ENCODE measurements at regions not wholly inside any gene's neighbourhood (a gene's known extent, or its start where the extent isn't known, plus 50 kb on each side); places are given as distances from the start of the nearest gene placed in this dataset.
A peak's percentile ranks its signal among the peaks of the same experiment; 100 is the strongest.

DNA sequence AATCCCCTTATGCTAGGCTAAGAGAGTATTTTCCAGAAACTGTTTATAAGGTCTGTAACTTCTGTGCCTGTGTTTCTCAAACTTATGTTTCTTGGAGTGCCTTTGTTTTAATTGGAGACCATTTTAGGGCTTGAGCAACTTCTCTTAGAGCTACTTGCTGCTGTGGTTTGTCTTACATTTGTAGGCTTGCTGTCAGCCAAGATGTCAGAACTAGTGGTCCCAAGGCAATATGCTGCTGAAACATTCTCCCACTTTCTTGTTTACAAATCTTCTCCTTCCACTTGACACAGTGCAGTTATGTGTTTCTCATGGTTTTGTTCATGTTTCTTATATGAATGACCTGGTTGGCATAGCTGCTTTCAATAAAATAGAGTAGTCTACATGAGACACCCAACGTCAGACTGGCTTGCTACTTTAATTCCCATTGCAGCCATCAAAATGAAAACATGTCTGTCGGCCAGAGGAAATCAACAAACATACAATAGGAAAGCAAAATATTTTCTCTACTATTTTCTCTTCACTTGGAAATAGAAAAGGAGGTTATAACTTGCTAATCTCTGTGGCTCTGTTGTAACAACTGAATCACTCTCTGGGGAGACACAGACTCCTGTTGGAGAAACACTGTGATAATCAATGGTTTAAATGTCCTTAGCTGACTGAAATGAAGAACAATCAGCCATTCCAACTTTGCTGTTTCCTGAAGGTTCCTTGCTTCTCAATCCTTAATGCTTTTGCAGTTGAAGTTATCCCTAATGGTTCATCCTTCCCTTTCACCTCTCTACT is 426.4 kb downstream of the PDGFC start:
- Histone ChIP-seq H3K27ac (peak overlapping the region; percentile 57 to 85), H3K4me3 (peak overlapping the region; percentile 9)
- no peak for DNase-seq (ENCODE audit: low spot score)
- TF ChIP-seq, protein P1, sequence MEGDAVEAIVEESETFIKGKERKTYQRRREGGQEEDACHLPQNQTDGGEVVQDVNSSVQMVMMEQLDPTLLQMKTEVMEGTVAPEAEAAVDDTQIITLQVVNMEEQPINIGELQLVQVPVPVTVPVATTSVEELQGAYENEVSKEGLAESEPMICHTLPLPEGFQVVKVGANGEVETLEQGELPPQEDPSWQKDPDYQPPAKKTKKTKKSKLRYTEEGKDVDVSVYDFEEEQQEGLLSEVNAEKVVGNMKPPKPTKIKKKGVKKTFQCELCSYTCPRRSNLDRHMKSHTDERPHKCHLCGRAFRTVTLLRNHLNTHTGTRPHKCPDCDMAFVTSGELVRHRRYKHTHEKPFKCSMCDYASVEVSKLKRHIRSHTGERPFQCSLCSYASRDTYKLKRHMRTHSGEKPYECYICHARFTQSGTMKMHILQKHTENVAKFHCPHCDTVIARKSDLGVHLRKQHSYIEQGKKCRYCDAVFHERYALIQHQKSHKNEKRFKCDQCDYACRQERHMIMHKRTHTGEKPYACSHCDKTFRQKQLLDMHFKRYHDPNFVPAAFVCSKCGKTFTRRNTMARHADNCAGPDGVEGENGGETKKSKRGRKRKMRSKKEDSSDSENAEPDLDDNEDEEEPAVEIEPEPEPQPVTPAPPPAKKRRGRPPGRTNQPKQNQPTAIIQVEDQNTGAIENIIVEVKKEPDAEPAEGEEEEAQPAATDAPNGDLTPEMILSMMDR (IDR thresholded peaks at IDR 0.05): no peak

DNA sequence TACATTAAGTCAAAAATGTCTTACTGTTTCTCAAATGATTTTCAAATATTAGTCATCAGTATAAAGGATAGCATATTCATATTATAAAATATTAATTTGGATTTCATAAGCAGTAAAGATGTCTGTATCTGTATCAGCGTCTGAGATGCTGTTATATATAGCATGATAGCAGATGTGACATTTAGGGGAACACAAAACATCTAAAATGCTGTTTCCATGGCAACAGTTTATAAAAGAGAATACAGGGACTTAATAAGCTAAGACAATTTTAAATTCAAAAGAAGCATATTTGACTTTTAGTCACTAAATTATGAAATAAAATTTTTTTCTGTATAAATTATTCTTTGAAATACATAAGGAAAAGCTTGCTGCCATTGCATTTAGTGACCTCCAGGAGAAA is 432.2 kb downstream of the PDGFC start:
- Histone ChIP-seq H3K4me3 (no peak overlapping the region), H3K27ac (no peak overlapping the region)
- DNase-seq (ENCODE audit: low spot score): no peak
- TF ChIP-seq, protein P1 (IDR thresholded peaks at IDR 0.05): no peak

DNA sequence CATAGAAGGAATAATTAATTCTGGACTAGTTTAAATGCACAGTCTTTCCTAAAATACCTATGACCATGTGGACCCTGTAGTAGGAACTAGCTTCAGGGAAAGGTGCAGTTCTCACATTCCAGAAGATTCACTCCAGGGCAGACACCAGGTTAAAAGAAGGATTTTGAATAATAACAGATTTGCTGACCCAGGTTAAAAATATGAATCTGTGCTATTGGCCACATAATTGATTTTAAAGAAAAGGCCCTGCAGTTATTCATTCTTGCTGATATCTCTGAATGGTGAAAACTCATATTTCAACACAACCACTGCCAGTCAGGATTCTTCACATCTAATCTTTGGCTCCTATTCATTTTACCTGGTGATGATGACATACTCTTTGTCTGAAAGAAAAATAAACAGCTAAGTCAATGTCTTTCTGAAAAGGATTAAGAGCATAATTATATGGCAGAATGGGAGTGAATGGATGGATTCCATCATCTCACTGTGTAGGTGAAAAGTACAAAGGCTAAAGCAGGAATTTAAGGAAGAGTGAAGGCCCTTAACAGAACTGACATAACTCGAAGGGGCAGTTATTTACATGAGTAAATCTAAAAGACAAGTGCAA is 432.8 kb downstream of the PDGFC start:
- no peak for DNase-seq (ENCODE audit: low spot score)
- no peak overlapping the region for H3K27ac ChIP-seq

DNA sequence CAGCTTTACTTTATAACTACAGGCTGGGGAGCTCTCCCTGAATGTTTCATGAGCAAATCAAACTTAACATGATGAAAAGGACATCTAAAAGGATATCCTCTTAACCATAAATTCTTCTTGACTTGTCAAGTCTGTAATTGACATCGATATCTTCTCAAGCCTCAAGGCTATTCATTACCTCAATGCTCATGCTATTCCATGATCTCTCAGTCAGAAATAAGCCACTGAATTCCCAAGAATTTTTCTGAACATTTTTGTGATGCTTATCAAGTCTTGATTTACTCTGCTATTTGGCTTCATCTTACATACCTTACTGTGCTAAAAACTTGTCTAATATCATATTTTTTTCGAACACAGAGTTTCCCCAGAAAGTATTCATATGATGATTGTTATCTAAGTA is 433.4 kb downstream of the PDGFC start:
- no peak for DNase-seq (ENCODE audit: low spot score)

More for the DNA sequence above, 432.8 kb downstream of the PDGFC start:
- H3K4me3 ChIP-seq: no peak overlapping the region
- TF ChIP-seq, protein P1 (IDR thresholded peaks at IDR 0.05): no peak

DNA sequence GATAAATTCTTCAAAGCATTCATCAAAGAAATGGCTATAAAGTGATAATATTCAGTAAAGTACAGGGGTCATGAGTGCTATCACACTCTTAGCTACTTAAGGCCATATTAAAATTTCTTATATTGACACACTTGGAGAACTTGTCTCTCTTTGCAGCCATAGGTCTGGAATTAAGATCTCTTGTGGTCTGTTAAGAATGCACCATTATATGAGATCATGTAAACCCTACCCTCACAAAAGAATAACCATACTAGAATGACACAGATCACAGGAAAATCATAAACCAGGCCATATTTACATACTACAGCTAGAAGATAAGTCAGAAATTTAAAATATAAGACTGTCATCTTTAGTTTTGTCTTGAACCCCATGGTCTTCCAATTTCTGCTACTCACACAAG is 434.3 kb downstream of the PDGFC start:
- no peak overlapping the region for H3K27ac ChIP-seq
- TF ChIP-seq, protein P1 (IDR thresholded peaks at IDR 0.05): no peak
- no peak for DNase-seq (ENCODE audit: low spot score)
- no peak overlapping the region for H3K4me3 ChIP-seq

More for the DNA sequence above, 433.4 kb downstream of the PDGFC start:
- TF ChIP-seq, protein P1 (IDR thresholded peaks at IDR 0.05): no peak
- H3K4me3 ChIP-seq: no peak overlapping the region
- no peak overlapping the region for H3K27ac ChIP-seq

DNA sequence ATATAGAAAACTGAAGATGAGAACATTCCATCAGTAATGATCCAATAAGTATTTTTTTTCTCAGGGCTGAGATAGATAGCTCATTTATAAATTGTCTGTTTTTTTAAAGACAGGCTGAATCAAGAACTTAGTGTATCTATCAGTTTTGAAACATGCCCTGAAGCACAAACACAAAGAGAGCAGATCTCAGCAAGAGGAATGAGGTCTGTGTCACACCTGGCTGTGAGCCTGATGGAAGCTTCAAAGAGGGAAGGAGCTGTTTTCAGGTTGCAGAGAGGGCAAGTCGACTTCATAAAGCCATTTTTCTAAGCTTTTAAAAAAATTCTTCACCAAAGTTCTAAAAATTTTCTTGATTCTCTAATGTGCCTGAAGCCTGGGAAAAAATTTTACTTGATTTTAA is 434.9 kb downstream of the PDGFC start:
- Histone ChIP-seq H3K27ac (no peak overlapping the region), H3K4me3 (no peak overlapping the region)
- no peak for DNase-seq (ENCODE audit: low spot score)
- TF ChIP-seq, protein P1 (IDR thresholded peaks at IDR 0.05): no peak

DNA sequence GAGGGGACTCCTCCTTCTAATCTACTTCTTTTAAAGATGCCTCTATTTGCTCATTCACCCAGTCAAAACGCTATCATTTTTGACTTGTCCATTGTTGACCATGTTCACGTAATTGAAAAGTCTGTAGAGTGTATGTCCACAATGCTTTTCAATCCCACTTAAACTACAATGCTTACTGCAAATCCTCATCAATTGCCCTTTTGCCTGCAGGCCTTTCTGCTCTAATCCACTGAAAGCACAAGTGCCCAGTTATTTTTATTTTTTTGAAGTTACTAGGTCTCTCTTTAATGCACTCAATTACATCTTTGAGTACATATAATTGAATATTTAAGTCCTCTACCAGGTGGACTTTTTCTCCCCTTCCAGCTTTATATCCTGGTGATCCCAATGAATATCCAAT is 437.4 kb downstream of the PDGFC start:
- no peak overlapping the region for H3K27ac ChIP-seq
- no peak for DNase-seq (ENCODE audit: low spot score)
- H3K4me3 ChIP-seq: no peak overlapping the region
- TF ChIP-seq, protein P1 (IDR thresholded peaks at IDR 0.05): no peak

Data from coronary artery (tissue), 2 donors.